ENCODE measurements at regions not wholly inside any gene's neighbourhood (a gene's known extent, or its start where the extent isn't known, plus 50 kb on each side); places are given as distances from the start of the nearest gene placed in this dataset.

DNA sequence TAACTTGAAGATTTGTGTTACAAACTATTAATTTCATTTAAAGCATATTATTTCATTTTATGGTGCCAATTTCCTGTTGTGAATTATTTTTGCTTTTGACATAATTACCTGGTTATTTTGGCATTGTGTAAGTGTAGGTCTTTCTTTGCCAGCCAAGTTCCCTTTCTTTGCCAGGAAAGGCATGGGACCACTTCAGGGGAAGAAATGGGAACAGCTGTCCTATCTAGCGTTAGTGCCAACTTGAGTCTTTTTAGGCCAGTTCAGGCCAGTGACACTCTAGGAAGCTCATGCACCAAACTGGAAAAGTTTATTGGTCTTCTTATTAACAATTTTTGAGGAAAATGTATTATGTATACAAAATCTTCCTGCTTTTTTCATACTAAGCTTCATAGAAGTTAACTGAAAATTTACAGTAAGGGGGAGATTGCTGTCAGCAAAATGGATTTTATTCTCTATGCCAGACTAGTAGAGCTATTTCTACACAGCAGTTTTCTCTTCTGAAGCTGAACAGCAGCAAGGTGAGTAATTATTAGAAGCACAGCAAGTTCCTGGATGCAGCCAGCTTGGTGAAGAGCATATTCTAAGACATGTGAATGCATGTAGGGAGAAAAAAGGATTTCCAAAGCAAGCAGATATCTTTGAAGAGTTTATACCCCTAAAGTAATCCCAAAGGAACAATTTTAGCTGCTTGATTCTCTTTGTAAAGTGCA lies 914.6 kb upstream of the ADGRL4 start:
- no peak for ATAC-seq
- in situ Hi-C loops (cut with HindIII; ENCODE audit: low pct_unique_long_range_greater_than_20kb, low sequenced_read_pairs), result no loop called here
- POLR2A ChIA-PET, result interaction anchor here (0.6 kb wide), 1 partner anchor 521 kb away, joined by 3 read pairs; no protein-coding TSS in a partner anchor
- no peak overlapping the region for H3K27ac ChIP-seq (ENCODE audit: low read length)
- no TSS peak for BruUV-seq (replicated peaks)
- no peaks in the 10 kb centered on the region for H3K36me3 ChIP-seq (ENCODE audit: control insufficient read depth, insufficient read depth, low read length)
- DNase-seq (ENCODE audit: low read depth, low spot score), result no peak
- intact Hi-C loops (cut with micrococcal nuclease; ENCODE audit: unreplicated experiment), result no loop called here
- no peaks in the 10 kb centered on the region for H3K27me3 ChIP-seq (ENCODE audit: control insufficient read depth, insufficient read depth, low read length)
- H3K9me3 ChIP-seq (ENCODE audit: control insufficient read depth, insufficient read depth, low read depth, low read length), result no peaks in the 10 kb centered on the region
- H3K4me1 ChIP-seq (ENCODE audit: control insufficient read depth, insufficient read depth, low read length), result no peaks in the 10 kb centered on the region
- CTCF ChIA-PET, result no interaction called here
- no peak for TF ChIP-seq SIN3A (IDR thresholded peaks at IDR 0.05; ENCODE audit: borderline replicate concordance, insufficient read depth, low read depth, low read length)
- no peak overlapping the region for H3K4me3 ChIP-seq (ENCODE audit: low read depth in 2 of 2, low read length in 2 of 2)

GRCh38 chr1:79914896-79915295 lies 908.4 kb upstream of the ADGRL4 start:
- TF ChIP-seq POLR2AphosphoS5 (IDR thresholded peaks at IDR 0.05; ENCODE audit: low read depth, low read length), result no peak
- TF ChIP-seq SIN3A (IDR thresholded peaks at IDR 0.05; ENCODE audit: borderline replicate concordance, insufficient read depth, low read depth, low read length), result no peak
- TF ChIP-seq REST (IDR thresholded peaks at IDR 0.05; ENCODE audit: insufficient read depth in 1 of 2, low read depth in 2 of 2, low read length in 1 of 2), result no peak
- TF ChIP-seq TCF7L2 (IDR thresholded peaks at IDR 0.05; ENCODE audit: low read depth, low read length), result no peak
- no peak for TF ChIP-seq CTCF (IDR thresholded peaks at IDR 0.05)
- 0 out of 2 replicates have a peak, but pooled peaks cover 1% of the 10 kb centered on the region for H3K9me3 ChIP-seq (ENCODE audit: control insufficient read depth, insufficient read depth, low read depth, low read length)
- no peaks in the 10 kb centered on the region for H3K4me1 ChIP-seq (ENCODE audit: control insufficient read depth, insufficient read depth, low read length)
- in situ Hi-C loops (cut with HindIII; ENCODE audit: low pct_unique_long_range_greater_than_20kb, low sequenced_read_pairs), result no loop called here
- ChIA-PET POLR2A (no interaction called here), CTCF (no interaction called here)
- BruUV-seq (replicated peaks), result no TSS peak
- no peak overlapping the region for H3K27ac ChIP-seq (ENCODE audit: low read length)
- no peak for ATAC-seq
- intact Hi-C loops (cut with micrococcal nuclease; ENCODE audit: unreplicated experiment), result no loop called here
- H3K36me3 ChIP-seq (ENCODE audit: control insufficient read depth, insufficient read depth, low read length), result no peaks in the 10 kb centered on the region
- no peaks in the 10 kb centered on the region for H3K27me3 ChIP-seq (ENCODE audit: control insufficient read depth, insufficient read depth, low read length)
- DNase-seq (ENCODE audit: low read depth, low spot score), result no peak
- no peak overlapping the region for H3K4me3 ChIP-seq (ENCODE audit: low read depth in 2 of 2, low read length in 2 of 2)

DNA sequence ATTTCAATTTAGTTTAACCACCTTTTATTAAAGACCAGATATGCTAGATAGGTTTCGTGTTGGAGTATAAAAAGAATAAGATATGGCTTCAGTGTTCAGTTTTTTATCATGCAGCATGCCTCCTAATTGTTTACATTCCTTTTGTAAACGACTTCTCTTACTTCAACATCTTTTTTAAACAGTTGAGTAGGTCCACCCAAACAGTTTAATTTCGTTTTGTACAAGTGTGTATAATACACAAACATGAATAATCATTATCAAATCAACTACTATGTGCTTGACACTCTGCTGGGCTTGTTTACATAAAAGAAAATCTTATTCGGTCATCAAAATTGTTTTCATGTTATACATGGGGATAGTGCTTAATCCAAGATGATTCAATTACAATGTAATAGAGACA lies 906.3 kb upstream of the ADGRL4 start:
- in situ Hi-C loops (cut with HindIII; ENCODE audit: low pct_unique_long_range_greater_than_20kb, low sequenced_read_pairs), result no loop called here
- no peak for DNase-seq (ENCODE audit: low read depth, low spot score)
- TF ChIP-seq REST (IDR thresholded peaks at IDR 0.05; ENCODE audit: insufficient read depth in 1 of 2, low read depth in 2 of 2, low read length in 1 of 2), result no peak
- TF ChIP-seq SIN3A (IDR thresholded peaks at IDR 0.05; ENCODE audit: borderline replicate concordance, insufficient read depth, low read depth, low read length), result no peak
- no peak for TF ChIP-seq POLR2AphosphoS5 (IDR thresholded peaks at IDR 0.05; ENCODE audit: low read depth, low read length)
- Histone ChIP-seq H3K27ac (ENCODE audit: low read length) (no peak overlapping the region), H3K27me3 (ENCODE audit: control insufficient read depth, insufficient read depth, low read length) (no peaks in the 10 kb centered on the region), H3K9me3 (ENCODE audit: control insufficient read depth, insufficient read depth, low read depth, low read length) (0 out of 2 replicates have a peak, but pooled peaks cover 3% of the 10 kb centered on the region), H3K4me1 (ENCODE audit: control insufficient read depth, insufficient read depth, low read length) (no peaks in the 10 kb centered on the region), H3K36me3 (ENCODE audit: control insufficient read depth, insufficient read depth, low read length) (no peaks in the 10 kb centered on the region), H3K4me3 (ENCODE audit: low read depth in 2 of 2, low read length in 2 of 2) (no peak overlapping the region)
- intact Hi-C loops (cut with micrococcal nuclease; ENCODE audit: unreplicated experiment), result no loop called here
- CTCF ChIA-PET, result no interaction called here
- POLR2A ChIA-PET, result no interaction called here
- BruUV-seq (replicated peaks), result no TSS peak
- ATAC-seq, result no peak

All from Panc1 (cell line).